ENCODE measurements at regions not wholly inside any gene's neighbourhood (a gene's known extent, or its start where the extent isn't known, plus 50 kb on each side); places are given as distances from the start of the nearest gene placed in this dataset.

- TF ChIP-seq CTCF (IDR thresholded peaks at IDR 0.05 in 4 of 5, conservative IDR thresholded peaks at IDR 0.05 in 1 of 5) = no peak
- no peak for TF ChIP-seq POLR2A (IDR thresholded peaks at IDR 0.05)
Observed at GRCh38 chr15:49769225-49769624, 148.4 kb downstream of the DTWD1 start.

Measured in gastrocnemius medialis (tissue), 4 donors.